ENCODE measurements at regions not wholly inside any gene's neighbourhood (a gene's known extent, or its start where the extent isn't known, plus 50 kb on each side); places are given as distances from the start of the nearest gene placed in this dataset.
"Not testable (repeated sequence)": the region's sequence is repeated elsewhere in the genome, so short reads cannot be mapped to it uniquely, and the experiment has no call there.

GRCh38 chr5:12615141-12615820 is 711.0 kb upstream of the CTNND2 start:
- DNase-seq (ENCODE audit: low spot score) (no peak), ATAC-seq (no peak)
- H3K27ac Mint-ChIP-seq, result no peak overlapping the region
- POLR2A ChIA-PET, result no interaction called here
- no peak overlapping the region for H3K4me3 Mint-ChIP-seq
- H3K4me1 Mint-ChIP-seq, result peaks cover 19% of the 10 kb centered on the region
- CTCF ChIA-PET, result no interaction called here
- TF ChIP-seq JAZF1 (CRISPR knock-in tag; IDR thresholded peaks at IDR 0.05), result no peak
- no peak for TF ChIP-seq IRF2 (CRISPR knock-in tag; IDR thresholded peaks at IDR 0.05; ENCODE audit: borderline replicate concordance, low read depth)
- TF ChIP-seq GRHL2 (CRISPR knock-in tag; IDR thresholded peaks at IDR 0.05; ENCODE audit: insufficient replicate concordance, severe bottlenecking), result no peak
- TF ChIP-seq ZNF121 (CRISPR knock-in tag; IDR thresholded peaks at IDR 0.05), result no peak
- no peaks in the 10 kb centered on the region; the same call in none of the 2 replicates for H3K27me3 Mint-ChIP-seq (ENCODE audit: low read depth)
- H3K9me3 Mint-ChIP-seq, result peaks cover 67% of the 10 kb centered on the region
- peaks cover 56% of the 10 kb centered on the region for H3K36me3 Mint-ChIP-seq

DNA sequence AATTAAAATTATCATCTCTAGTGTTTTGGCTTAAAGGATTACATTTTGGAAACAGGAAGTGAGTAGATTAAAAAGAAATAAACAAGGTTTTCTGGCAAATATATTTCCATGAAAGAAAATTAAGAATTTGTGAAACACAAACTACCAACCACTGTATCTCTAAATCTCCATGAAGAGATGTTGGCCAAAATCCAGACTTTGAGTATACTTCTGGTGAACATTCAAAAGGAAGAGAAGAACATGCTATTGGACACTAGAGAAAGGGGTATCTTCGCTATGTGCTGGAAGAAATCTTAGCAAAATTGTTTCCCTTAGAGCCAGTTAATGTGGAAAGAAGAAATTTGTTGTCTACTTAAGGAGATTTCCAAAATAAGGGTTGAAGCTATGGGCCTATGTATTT is 710.4 kb upstream of the CTNND2 start:
- Mint-ChIP-seq H3K4me3 (no peak overlapping the region), H3K27ac (no peak overlapping the region), H3K27me3 (ENCODE audit: low read depth) (no peaks in the 10 kb centered on the region; the same call in none of the 2 replicates), H3K36me3 (peaks cover 58% of the 10 kb centered on the region), H3K9me3 (peaks cover 68% of the 10 kb centered on the region), H3K4me1 (peaks cover 14% of the 10 kb centered on the region)
- POLR2A ChIA-PET, result no interaction called here
- CTCF ChIA-PET, result no interaction called here
- ATAC-seq, result no peak
- TF ChIP-seq NR3C1 (CRISPR knock-in tag; conservative IDR thresholded peaks at IDR 0.05; ENCODE audit: low read depth), result no peak
- no peak for TF ChIP-seq JAZF1 (CRISPR knock-in tag; IDR thresholded peaks at IDR 0.05)
- TF ChIP-seq ARID4B (CRISPR knock-in tag; IDR thresholded peaks at IDR 0.05; ENCODE audit: borderline replicate concordance), result no peak
- TF ChIP-seq RORB (CRISPR knock-in tag; IDR thresholded peaks at IDR 0.05), result no peak
- no peak for TF ChIP-seq ESRRA (CRISPR knock-in tag; IDR thresholded peaks at IDR 0.05; ENCODE audit: borderline replicate concordance)
- no peak for TF ChIP-seq ATF6 (CRISPR knock-in tag; IDR thresholded peaks at IDR 0.05)
- no peak for DNase-seq (ENCODE audit: low spot score)

- no peak for TF ChIP-seq ZNF423 (CRISPR knock-in tag; IDR thresholded peaks at IDR 0.05)
- TF ChIP-seq, protein P1, sequence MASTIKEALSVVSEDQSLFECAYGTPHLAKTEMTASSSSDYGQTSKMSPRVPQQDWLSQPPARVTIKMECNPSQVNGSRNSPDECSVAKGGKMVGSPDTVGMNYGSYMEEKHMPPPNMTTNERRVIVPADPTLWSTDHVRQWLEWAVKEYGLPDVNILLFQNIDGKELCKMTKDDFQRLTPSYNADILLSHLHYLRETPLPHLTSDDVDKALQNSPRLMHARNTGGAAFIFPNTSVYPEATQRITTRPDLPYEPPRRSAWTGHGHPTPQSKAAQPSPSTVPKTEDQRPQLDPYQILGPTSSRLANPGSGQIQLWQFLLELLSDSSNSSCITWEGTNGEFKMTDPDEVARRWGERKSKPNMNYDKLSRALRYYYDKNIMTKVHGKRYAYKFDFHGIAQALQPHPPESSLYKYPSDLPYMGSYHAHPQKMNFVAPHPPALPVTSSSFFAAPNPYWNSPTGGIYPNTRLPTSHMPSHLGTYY (CRISPR knock-in tag; IDR thresholded peaks at IDR 0.05), result no peak
- no peak for TF ChIP-seq ATF1 (CRISPR knock-in tag; IDR thresholded peaks at IDR 0.05)
- TF ChIP-seq GRHL2 (CRISPR knock-in tag; IDR thresholded peaks at IDR 0.05; ENCODE audit: insufficient replicate concordance, severe bottlenecking), result no peak
- TF ChIP-seq, protein P2, sequence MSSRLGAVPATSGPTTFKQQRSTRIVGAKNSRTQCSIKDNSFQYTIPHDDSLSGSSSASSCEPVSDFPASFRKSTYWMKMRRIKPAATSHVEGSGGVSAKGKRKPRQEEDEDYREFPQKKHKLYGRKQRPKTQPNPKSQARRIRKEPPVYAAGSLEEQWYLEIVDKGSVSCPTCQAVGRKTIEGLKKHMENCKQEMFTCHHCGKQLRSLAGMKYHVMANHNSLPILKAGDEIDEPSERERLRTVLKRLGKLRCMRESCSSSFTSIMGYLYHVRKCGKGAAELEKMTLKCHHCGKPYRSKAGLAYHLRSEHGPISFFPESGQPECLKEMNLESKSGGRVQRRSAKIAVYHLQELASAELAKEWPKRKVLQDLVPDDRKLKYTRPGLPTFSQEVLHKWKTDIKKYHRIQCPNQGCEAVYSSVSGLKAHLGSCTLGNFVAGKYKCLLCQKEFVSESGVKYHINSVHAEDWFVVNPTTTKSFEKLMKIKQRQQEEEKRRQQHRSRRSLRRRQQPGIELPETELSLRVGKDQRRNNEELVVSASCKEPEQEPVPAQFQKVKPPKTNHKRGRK (CRISPR knock-in tag; IDR thresholded peaks at IDR 0.05; ENCODE audit: borderline replicate concordance), result no peak
- TF ChIP-seq, protein P3, sequence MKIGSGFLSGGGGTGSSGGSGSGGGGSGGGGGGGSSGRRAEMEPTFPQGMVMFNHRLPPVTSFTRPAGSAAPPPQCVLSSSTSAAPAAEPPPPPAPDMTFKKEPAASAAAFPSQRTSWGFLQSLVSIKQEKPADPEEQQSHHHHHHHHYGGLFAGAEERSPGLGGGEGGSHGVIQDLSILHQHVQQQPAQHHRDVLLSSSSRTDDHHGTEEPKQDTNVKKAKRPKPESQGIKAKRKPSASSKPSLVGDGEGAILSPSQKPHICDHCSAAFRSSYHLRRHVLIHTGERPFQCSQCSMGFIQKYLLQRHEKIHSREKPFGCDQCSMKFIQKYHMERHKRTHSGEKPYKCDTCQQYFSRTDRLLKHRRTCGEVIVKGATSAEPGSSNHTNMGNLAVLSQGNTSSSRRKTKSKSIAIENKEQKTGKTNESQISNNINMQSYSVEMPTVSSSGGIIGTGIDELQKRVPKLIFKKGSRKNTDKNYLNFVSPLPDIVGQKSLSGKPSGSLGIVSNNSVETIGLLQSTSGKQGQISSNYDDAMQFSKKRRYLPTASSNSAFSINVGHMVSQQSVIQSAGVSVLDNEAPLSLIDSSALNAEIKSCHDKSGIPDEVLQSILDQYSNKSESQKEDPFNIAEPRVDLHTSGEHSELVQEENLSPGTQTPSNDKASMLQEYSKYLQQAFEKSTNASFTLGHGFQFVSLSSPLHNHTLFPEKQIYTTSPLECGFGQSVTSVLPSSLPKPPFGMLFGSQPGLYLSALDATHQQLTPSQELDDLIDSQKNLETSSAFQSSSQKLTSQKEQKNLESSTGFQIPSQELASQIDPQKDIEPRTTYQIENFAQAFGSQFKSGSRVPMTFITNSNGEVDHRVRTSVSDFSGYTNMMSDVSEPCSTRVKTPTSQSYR (CRISPR knock-in tag; IDR thresholded peaks at IDR 0.05), result no peak
- no peak for TF ChIP-seq ATF3 (CRISPR knock-in tag; conservative IDR thresholded peaks at IDR 0.05)
- TF ChIP-seq NFE2L1 (CRISPR knock-in tag; IDR thresholded peaks at IDR 0.05), result no peak
- POLR2A ChIA-PET, result no interaction called here
- H3K4me1 Mint-ChIP-seq, result peaks cover 13% of the 10 kb centered on the region
- ATAC-seq (no peak), DNase-seq (ENCODE audit: low spot score) (no peak)
- CTCF ChIA-PET, result no interaction called here
- no peak overlapping the region for H3K4me3 Mint-ChIP-seq
- peaks cover 58% of the 10 kb centered on the region for H3K9me3 Mint-ChIP-seq
- peaks cover 44% of the 10 kb centered on the region for H3K36me3 Mint-ChIP-seq
- no peak overlapping the region for H3K27ac Mint-ChIP-seq
- H3K27me3 Mint-ChIP-seq (ENCODE audit: low read depth), result no peaks in the 10 kb centered on the region; the same call in 1 of the 2 replicates
Observed at GRCh38 chr5:12611132-12611531, 706.9 kb upstream of the CTNND2 start.

GRCh38 chr5:12607817-12608216 is 703.6 kb upstream of the CTNND2 start:
- H3K27ac Mint-ChIP-seq; H3K4me1 Mint-ChIP-seq; H3K27me3 Mint-ChIP-seq (ENCODE audit: low read depth); DNase-seq (ENCODE audit: low spot score); H3K4me3 Mint-ChIP-seq; POLR2A ChIA-PET; ATAC-seq; CTCF ChIA-PET: not testable (repeated sequence)
- H3K36me3 Mint-ChIP-seq, result peaks cover 43% of the 10 kb centered on the region
- H3K9me3 Mint-ChIP-seq, result peaks cover 58% of the 10 kb centered on the region

Measured in WTC11 (cell line).